HG03095 (cell line): ENCODE measurements at regions not wholly inside any gene's neighbourhood (a gene's known extent, or its start where the extent isn't known, plus 50 kb on each side); places are given as distances from the start of the nearest gene placed in this dataset.
"Not testable (repeated sequence)": the region's sequence is repeated elsewhere in the genome, so short reads cannot be mapped to it uniquely, and the experiment has no call there.

ENCODE experiments used
- ATAC-seq: cut with Tn5 transposase; IDR thresholded peaks from one replicate; pipeline ENCODE4 v1.9.1; 2021; ENCODE audit warnings: moderate library complexity; ENCODE audit not compliant: unreplicated experiment

- ATAC-seq = no peak
Measured at GRCh38 chr6:6724539-6725467, 136.3 kb downstream of the LY86 start.

GRCh38 chr6:6725468-6726209 is 137.1 kb downstream of the LY86 start:
- no peak for ATAC-seq

DNA sequence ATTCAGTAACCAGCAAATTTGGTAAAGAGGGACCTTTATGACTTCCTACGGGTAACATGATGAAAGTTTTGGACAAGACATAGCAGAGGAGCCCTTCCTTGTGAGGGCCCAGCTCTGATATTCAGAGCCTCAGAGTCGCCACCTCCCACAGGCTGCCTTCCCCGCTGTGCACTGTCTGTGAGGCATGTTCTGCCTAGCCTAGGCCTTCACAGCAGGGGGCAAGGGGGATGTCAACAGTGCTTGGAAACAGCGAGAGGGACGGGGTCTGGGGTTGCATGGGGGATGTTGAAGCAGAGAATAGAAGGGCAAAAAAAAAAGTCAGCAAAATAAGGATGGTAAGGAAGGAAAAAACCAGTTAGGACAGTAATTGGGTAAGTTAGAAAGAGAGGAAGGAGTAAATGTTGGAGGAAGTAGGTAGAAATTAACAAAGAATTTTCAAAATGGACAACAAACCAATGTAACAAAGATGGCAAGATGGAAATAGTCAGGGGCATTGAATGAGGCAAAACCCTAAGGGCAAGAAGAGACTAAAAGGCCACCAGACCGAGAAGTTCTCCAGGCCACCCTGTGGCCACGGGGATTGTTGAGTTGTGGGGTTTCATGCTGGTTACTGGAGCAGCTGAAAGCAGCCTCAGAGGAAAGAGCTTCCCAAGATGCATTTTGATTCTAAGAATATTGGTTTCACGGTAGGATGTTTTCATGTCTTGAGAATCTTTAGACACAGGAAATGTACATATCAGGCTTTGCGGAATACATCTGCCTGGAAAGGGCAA is 139.8 kb downstream of the LY86 start:
- no peak for ATAC-seq

DNA sequence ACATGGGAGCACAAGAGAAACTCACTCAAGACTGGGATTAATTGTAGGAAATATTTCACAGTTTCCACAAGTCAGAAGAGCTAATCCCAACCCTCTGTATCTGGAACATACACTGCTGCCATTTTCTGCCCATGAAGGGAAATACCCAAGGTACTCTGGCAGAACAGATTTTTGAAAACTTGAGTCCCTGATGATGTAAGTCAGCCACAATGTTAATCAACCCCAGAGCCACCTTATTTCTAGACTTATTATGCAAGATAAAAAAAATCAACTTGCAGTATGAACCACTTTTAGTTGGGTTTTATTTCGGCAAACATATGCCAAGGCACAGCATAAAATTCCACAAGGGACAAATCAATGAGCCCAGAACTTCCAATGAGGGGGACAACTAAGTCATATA is 141.5 kb downstream of the LY86 start:
- ATAC-seq = no peak

- no peak for ATAC-seq
Measured at GRCh38 chr6:6730831-6731230, 142.3 kb downstream of the LY86 start.

DNA sequence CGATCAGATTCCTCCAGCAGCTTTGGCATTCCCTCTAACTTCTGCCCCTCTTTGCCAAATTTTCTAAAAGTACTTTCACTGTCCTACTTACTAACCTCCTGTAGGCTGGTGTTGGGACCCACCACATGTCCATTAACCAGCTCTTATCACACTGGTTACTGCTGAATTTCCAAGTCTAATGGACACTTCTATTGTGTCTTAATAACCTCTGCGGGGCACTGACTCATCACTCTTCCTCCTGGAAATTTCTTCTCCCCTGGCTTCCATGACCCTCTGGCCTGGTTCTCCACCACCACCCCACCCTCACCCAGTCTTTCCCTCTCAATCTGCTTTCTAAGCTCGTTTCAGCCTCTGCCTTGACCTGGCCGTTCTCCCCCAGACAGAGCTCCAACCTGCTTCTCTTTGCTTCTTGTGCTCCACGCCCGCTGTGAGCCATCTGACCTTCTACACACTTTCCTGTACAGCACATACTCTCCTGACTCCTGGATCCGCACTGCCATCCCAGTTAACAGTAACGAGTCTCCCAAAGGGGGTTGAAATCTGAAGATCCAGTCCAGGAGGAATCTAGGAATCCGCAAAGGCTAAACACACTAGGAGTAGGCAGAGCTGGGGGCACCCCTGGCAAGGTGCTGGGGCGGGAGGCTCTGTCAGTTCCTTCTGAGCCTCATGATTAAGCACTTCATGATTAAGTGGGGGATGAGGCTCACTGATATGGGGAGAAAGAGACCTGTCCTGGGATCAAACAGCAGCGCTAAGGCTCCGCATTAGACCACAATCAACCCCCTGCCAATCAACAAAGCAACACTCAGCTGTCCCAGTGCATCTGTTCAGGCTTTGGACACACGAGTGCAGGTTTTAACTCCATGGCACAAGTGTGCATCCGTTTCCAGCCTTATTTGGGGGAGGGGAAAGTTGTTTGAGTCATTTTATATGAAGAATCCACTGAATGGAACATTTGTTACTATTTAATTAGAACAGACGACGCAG is 146.3 kb downstream of the LY86 start:
- ATAC-seq = no peak

- no peak for ATAC-seq
Measured at GRCh38 chr6:6736791-6737654, 148.5 kb downstream of the LY86 start.

GRCh38 chr6:6737671-6738070 is 149.2 kb downstream of the LY86 start:
- no peak for ATAC-seq

- ATAC-seq = no peak
Measured at GRCh38 chr6:6738108-6738507, 149.6 kb downstream of the LY86 start.

DNA sequence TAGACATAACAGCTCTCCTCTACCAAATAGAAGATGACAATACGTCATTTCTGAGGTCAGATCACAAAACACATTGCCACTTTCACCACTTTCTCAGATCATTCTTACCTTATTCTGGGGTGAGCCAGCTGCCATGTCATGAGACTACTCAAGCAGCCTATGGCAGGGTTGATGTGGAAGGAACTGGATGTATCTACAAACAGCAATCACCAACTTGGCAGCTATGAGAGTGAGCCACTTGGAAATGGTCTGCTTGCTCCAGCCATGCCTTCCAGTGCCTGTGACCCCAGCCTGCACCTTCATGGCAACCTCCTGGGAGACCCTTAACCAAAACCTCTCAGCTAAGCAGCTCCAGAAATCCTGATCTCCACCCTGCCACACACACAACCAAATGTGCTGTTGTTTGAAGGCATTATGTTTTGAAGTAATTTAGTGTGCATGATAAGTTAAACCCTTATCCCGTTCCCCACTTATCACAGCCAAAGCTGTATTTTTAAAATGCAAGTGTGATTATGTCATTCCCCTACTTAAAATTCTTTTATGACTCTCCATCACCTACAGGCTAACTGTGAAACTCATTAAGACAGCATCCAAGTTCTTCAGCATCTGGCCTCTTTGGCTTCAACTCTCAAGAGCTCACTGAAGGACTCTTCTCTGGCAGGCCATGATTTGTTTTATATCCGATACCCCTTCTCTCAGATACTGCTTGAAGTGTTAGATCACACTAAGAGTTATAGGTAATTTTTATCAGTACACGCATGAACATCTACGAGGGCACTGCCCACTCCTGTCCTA is 150.6 kb downstream of the LY86 start:
- ATAC-seq = no peak

DNA sequence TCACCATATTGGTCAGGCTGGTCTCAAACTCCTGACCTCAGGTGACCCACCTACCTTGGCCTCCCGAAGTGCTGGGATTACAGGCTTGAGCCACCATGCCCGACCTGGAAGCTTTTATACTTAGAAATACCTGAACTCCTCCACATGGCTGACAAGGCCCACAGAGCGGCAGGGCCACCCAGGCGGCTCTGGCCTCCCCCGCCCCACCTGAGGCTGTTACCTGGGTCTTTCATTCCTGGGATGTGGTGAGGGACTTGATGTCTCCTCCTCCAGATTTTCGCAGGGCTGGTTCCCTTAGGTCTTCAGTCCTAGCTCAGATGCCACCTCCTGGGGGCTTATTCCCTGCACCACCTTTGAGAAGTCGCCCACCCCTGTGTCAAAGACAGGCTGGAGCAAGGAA is 152.1 kb downstream of the LY86 start:
- no peak for ATAC-seq

DNA sequence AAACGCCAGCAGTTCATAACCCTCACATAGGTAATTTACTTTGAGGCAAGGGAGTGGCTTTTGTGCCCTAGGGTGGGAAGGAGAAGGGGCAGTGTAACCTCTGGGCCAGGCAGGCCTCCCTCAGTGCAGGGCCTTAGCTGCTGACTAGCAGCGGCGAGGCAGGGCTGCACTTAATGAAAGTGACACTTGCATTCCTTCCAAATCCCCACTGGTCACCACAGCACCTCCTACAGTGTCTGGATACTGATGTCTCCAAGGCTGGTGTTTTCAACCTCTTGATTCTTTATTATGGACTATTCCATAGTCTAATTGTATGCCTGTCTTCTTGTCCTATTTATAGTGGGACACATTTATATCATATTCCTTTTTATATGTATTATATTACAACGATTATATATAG is 152.7 kb downstream of the LY86 start:
- no peak for ATAC-seq

DNA sequence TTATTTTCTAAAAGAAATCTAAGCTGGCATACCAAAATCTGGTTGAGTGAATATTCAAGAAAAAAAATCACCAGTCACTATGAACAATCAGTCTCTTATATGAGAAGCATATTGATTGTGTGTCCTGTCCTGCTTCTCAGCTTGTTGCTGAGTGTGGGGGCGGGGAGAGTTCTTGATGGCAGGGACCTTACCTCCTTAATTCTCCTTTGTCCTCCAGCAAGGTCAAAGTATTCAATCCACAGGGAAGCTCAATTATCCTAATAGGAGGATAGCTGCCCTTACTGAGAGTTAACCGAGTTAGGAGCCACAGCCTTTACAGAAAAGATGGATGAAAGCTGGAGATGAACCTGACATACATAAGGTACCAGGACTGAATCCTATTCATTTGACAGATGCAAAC is 154.0 kb downstream of the LY86 start:
- ATAC-seq = no peak

GRCh38 chr6:6744551-6744950 is 156.0 kb downstream of the LY86 start:
- ATAC-seq = no peak

GRCh38 chr6:6745637-6746332 is 157.3 kb downstream of the LY86 start:
- ATAC-seq = not testable (repeated sequence)

DNA sequence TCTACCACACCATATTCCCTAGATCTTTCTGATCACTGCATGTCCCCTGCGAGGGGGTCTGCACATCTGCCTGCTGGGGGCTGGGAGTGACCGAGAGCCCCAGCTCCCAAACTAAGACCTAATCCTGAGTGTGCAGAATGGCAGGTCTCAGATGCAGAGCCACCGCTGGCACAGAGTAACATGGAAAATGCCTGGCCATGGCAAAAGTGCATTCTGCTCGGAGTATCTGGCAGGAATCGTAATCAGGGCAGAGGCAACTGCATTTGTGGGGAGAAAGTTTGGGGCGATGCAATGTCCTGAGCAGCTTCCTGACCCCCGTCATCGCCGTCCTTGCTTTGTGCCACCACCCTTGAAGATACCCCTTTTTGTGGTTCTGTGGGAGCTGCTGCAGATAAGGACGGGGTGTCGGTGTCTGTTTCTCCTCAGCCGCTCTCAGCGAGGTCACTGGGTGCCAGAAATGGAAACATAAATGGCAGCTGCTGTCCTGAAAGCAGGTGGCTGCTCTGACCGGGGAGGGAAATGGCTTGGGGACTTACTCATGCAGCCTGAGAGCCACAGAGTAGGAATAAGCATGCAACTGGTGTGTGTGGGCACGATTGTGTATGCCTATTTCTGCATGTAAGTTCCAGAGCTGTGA is 157.9 kb downstream of the LY86 start:
- no peak for ATAC-seq

GRCh38 chr6:6746970-6747338 is 158.4 kb downstream of the LY86 start:
- no peak for ATAC-seq
